GM12872 (cell line): ENCODE measurements at regions not wholly inside any gene's neighbourhood (a gene's known extent, or its start where the extent isn't known, plus 50 kb on each side); places are given as distances from the start of the nearest gene placed in this dataset.

Experiments
- CTCF ChIP-seq: IDR thresholded peaks from 3 replicates; pipeline ENCODE4 v1.5.1; 2011; ENCODE audit warnings: low read depth, mild to moderate bottlenecking, low read length, moderate library complexity; ENCODE audit not compliant: insufficient read depth

- no peak for TF ChIP-seq CTCF
Observed at GRCh38 chr1:185463433-185463832, 146.4 kb upstream of the IVNS1ABP start.

GRCh38 chr1:185463011-185463410 is 146.0 kb upstream of the IVNS1ABP start:
- TF ChIP-seq CTCF: no peak

- no peak for TF ChIP-seq CTCF
Observed at GRCh38 chr1:185459141-185459540, 142.1 kb upstream of the IVNS1ABP start.

GRCh38 chr1:185458670-185459069 is 141.6 kb upstream of the IVNS1ABP start:
- no peak for TF ChIP-seq CTCF

- TF ChIP-seq CTCF: no peak
Observed at GRCh38 chr1:185453496-185454192, 136.6 kb upstream of the IVNS1ABP start.

- no peak for TF ChIP-seq CTCF
Observed at GRCh38 chr1:185450917-185451316, 133.9 kb upstream of the IVNS1ABP start.

- no peak for TF ChIP-seq CTCF
Observed at GRCh38 chr1:185450060-185450788, 133.2 kb upstream of the IVNS1ABP start.
